Astrocyte (in vitro differentiated cells and primary cell): ENCODE measurements at regions not wholly inside any gene's neighbourhood (a gene's known extent, or its start where the extent isn't known, plus 50 kb on each side); places are given as distances from the start of the nearest gene placed in this dataset.

ENCODE experiments used
- EZH2 ChIP-seq: IDR thresholded peaks from 2 replicates; pipeline ENCODE4 v1.6.1; 2012; ENCODE audit warnings: mild to moderate bottlenecking, low read length, inconsistent platforms; ENCODE audit not compliant: insufficient read depth
- TF ChIP-seq, protein P1 (sequence below): IDR thresholded peaks from 2 replicates; pipeline ENCODE4 v1.5.1; 2011; ENCODE audit warnings: low read depth, mild to moderate bottlenecking, inconsistent platforms, low read length, moderate library complexity; ENCODE audit not compliant: insufficient read depth

- TF ChIP-seq, protein P1, sequence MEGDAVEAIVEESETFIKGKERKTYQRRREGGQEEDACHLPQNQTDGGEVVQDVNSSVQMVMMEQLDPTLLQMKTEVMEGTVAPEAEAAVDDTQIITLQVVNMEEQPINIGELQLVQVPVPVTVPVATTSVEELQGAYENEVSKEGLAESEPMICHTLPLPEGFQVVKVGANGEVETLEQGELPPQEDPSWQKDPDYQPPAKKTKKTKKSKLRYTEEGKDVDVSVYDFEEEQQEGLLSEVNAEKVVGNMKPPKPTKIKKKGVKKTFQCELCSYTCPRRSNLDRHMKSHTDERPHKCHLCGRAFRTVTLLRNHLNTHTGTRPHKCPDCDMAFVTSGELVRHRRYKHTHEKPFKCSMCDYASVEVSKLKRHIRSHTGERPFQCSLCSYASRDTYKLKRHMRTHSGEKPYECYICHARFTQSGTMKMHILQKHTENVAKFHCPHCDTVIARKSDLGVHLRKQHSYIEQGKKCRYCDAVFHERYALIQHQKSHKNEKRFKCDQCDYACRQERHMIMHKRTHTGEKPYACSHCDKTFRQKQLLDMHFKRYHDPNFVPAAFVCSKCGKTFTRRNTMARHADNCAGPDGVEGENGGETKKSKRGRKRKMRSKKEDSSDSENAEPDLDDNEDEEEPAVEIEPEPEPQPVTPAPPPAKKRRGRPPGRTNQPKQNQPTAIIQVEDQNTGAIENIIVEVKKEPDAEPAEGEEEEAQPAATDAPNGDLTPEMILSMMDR, result no peak
- no peak for TF ChIP-seq EZH2
These were observed 141.6 kb upstream of the SPEF2 start for GRCh38 chr5:35476036-35476435.
